ENCODE measurements at regions not wholly inside any gene's neighbourhood (a gene's known extent, or its start where the extent isn't known, plus 50 kb on each side); places are given as distances from the start of the nearest gene placed in this dataset.

- Histone ChIP-seq H3K36me3 (ENCODE audit: low read depth) (no peaks in the 10 kb centered on the region), H3F3A (ENCODE audit: insufficient read depth, low read depth) (0 out of 2 replicates have a peak, but pooled peaks cover 4% of the 10 kb centered on the region), H3K4me2 (no peak overlapping the region), H3K4me1 (replicated peaks; ENCODE audit: insufficient read depth) (0 out of 2 replicates have a peak, but pooled peaks cover under 1% of the 10 kb centered on the region), H3K27me3 (ENCODE audit: insufficient read depth, low read depth) (no peaks in the 10 kb centered on the region), H3K9me2 (ENCODE audit: insufficient read depth) (no peaks in the 10 kb centered on the region), H3K4me3 (no peak overlapping the region), H3K79me2 (ENCODE audit: low read depth) (peaks cover 25% of the 10 kb centered on the region; the same call in 1 of the 2 replicates), H3K27ac (no peak overlapping the region), H2AFZ (no peak overlapping the region), H3K9me3 (ENCODE audit: insufficient read depth, low read depth) (no peaks in the 10 kb centered on the region), H4K20me1 (ENCODE audit: insufficient read depth) (peaks cover 46% of the 10 kb centered on the region)
- TF ChIP-seq EZH2 (IDR thresholded peaks at IDR 0.05; ENCODE audit: low read depth), result no peak
- TF ChIP-seq, protein P1, sequence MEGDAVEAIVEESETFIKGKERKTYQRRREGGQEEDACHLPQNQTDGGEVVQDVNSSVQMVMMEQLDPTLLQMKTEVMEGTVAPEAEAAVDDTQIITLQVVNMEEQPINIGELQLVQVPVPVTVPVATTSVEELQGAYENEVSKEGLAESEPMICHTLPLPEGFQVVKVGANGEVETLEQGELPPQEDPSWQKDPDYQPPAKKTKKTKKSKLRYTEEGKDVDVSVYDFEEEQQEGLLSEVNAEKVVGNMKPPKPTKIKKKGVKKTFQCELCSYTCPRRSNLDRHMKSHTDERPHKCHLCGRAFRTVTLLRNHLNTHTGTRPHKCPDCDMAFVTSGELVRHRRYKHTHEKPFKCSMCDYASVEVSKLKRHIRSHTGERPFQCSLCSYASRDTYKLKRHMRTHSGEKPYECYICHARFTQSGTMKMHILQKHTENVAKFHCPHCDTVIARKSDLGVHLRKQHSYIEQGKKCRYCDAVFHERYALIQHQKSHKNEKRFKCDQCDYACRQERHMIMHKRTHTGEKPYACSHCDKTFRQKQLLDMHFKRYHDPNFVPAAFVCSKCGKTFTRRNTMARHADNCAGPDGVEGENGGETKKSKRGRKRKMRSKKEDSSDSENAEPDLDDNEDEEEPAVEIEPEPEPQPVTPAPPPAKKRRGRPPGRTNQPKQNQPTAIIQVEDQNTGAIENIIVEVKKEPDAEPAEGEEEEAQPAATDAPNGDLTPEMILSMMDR (conservative IDR thresholded peaks at IDR 0.05), result no peak
- ChIA-PET POLR2A (ENCODE audit: unreplicated experiment) (no interaction called here), CTCF (no interaction called here)
- BruUV-seq (replicated peaks), result no TSS peak
- no peak for DNase-seq
- intact Hi-C loops (cut with micrococcal nuclease; ENCODE audit: unreplicated experiment), result no loop called here
These were observed 229.8 kb downstream of the SEC14L1 start for GRCh38 chr17:77370586-77370985.

GRCh38 chr17:77371117-77371887 is 230.5 kb downstream of the SEC14L1 start:
- BruUV-seq (replicated peaks), result no TSS peak
- H3K4me2 ChIP-seq, result no peak overlapping the region
- ChIA-PET POLR2A (ENCODE audit: unreplicated experiment) (no interaction called here), CTCF (no interaction called here)
- no peak for TF ChIP-seq EZH2 (IDR thresholded peaks at IDR 0.05; ENCODE audit: low read depth)
- TF ChIP-seq, protein P1 (conservative IDR thresholded peaks at IDR 0.05), result no peak
- H3F3A ChIP-seq (ENCODE audit: insufficient read depth, low read depth), result no peaks in the 10 kb centered on the region
- H3K79me2 ChIP-seq (ENCODE audit: low read depth), result 0 out of 2 replicates have a peak, but pooled peaks cover 24% of the 10 kb centered on the region
- H2AFZ ChIP-seq, result no peak overlapping the region
- no peak overlapping the region for H3K4me3 ChIP-seq
- H3K27ac ChIP-seq, result no peak overlapping the region
- H3K9me3 ChIP-seq (ENCODE audit: insufficient read depth, low read depth), result no peaks in the 10 kb centered on the region
- H3K4me1 ChIP-seq (replicated peaks; ENCODE audit: insufficient read depth), result no peaks in the 10 kb centered on the region
- intact Hi-C loops (cut with micrococcal nuclease; ENCODE audit: unreplicated experiment), result no loop called here
- DNase-seq, result no peak
- H3K9me2 ChIP-seq (ENCODE audit: insufficient read depth), result no peaks in the 10 kb centered on the region
- no peaks in the 10 kb centered on the region for H3K27me3 ChIP-seq (ENCODE audit: insufficient read depth, low read depth)
- H4K20me1 ChIP-seq (ENCODE audit: insufficient read depth), result peaks cover 47% of the 10 kb centered on the region
- no peaks in the 10 kb centered on the region for H3K36me3 ChIP-seq (ENCODE audit: low read depth)

DNA sequence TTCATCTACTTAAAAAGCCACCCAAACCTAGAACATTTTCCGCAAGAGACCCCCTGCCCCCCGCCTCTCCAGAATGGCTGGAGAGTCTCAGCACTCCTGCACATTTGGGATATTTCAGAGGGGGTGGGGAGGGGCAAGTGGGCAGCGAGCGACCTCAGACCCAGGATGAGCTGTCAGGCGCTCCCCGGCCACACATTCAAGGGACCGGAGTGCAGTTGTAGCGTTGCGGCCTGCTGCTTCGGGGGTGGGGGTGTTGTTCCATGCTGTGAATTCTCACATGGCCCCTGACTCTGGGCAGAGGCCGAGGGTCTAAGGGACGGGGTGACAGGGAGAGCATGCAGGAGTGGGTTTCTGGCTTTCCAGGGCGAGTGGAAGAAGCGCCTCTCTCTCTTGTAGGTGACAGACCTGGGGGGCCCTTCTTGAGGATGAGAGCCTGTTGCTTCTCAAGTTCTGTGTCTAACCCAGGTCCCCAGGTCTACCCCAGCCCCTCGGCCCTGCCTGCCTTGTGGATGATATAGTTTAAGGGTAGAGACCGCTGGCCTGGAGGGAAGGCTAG is 231.2 kb downstream of the SEC14L1 start:
- Histone ChIP-seq H3K4me2 (no peak overlapping the region), H3K27me3 (ENCODE audit: insufficient read depth, low read depth) (no peaks in the 10 kb centered on the region), H3K36me3 (ENCODE audit: low read depth) (no peaks in the 10 kb centered on the region), H3K4me1 (replicated peaks; ENCODE audit: insufficient read depth) (no peaks in the 10 kb centered on the region), H4K20me1 (ENCODE audit: insufficient read depth) (peaks cover 44% of the 10 kb centered on the region), H3K9me2 (ENCODE audit: insufficient read depth) (no peaks in the 10 kb centered on the region), H3K4me3 (no peak overlapping the region), H3K79me2 (ENCODE audit: low read depth) (0 out of 2 replicates have a peak, but pooled peaks cover 24% of the 10 kb centered on the region), H3K9me3 (ENCODE audit: insufficient read depth, low read depth) (no peaks in the 10 kb centered on the region), H3K27ac (no peak overlapping the region), H2AFZ (no peak overlapping the region), H3F3A (ENCODE audit: insufficient read depth, low read depth) (no peaks in the 10 kb centered on the region)
- ChIA-PET POLR2A (ENCODE audit: unreplicated experiment) (no interaction called here), CTCF (no interaction called here)
- intact Hi-C loops (cut with micrococcal nuclease; ENCODE audit: unreplicated experiment), result no loop called here
- DNase-seq, result no peak
- no TSS peak for BruUV-seq (replicated peaks)
- TF ChIP-seq, protein P1 (conservative IDR thresholded peaks at IDR 0.05), result no peak
- no peak for TF ChIP-seq EZH2 (IDR thresholded peaks at IDR 0.05; ENCODE audit: low read depth)
